HEK293 (cell line): ENCODE measurements at regions not wholly inside any gene's neighbourhood (a gene's known extent, or its start where the extent isn't known, plus 50 kb on each side); places are given as distances from the start of the nearest gene placed in this dataset.

Experiments
- CTCF ChIA-PET: fragments of 350-600 bp; formaldehyde crosslinking; extraction: SDS; loops from one replicate; lab custom pipeline; 2021; ENCODE audit warnings: antibody characterized with exemption; lab: Yijun Ruan, JAX
- POLR2A ChIA-PET: fragments of 300-600 bp; formaldehyde crosslinking; extraction: SDS; loops from one replicate; lab custom pipeline; 2020; ENCODE audit warnings: antibody characterized with exemption, inconsistent platforms; lab: Yijun Ruan, JAX
- H3K27ac ChIP-seq: fragments of 200-500 bp; sonication (Bioruptor generic); 2 replicates; pipeline ENCODE4 v1.5.1; 2014; ENCODE audit warnings: low read depth, low read length, control low read depth, inconsistent platforms; ENCODE audit errors: extremely low read depth
- H3K36me3 ChIP-seq, 2 experiments: fragments of 200-500 bp in 1 of 2; sonication (Bioruptor generic) in 1 of 2; 1 replicate in 1 of 2; 2 replicates in 1 of 2; pipeline ENCODE4 v1.5.1; 2014 to 2017; ENCODE audit warnings: inconsistent platforms in 2 of 2, low read length in 2 of 2; ENCODE audit not compliant: control insufficient read depth in 2 of 2, insufficient read depth in 1 of 2
- H3K4me1 ChIP-seq: fragments of 200-500 bp; sonication (Bioruptor generic); 2 replicates; pipeline ENCODE4 v1.5.1; 2014; ENCODE audit warnings: mild to moderate bottlenecking, low read length, inconsistent platforms; ENCODE audit not compliant: control insufficient read depth, insufficient read depth
- H3K4me3 ChIP-seq: 2 replicates; pipeline ENCODE4 v1.5.1; 2011; ENCODE audit warnings: low read depth, mild to moderate bottlenecking, control low read depth, low read length, moderate library complexity
- H3K9me3 ChIP-seq: fragments of 200-500 bp; sonication (Bioruptor generic); 2 replicates; pipeline ENCODE4 v1.5.1; 2014; ENCODE audit warnings: low read depth, low read length, inconsistent platforms; ENCODE audit not compliant: control insufficient read depth, insufficient read depth
- AEBP2 ChIP-seq: fragments of 450-650 bp; formaldehyde crosslinking; IDR thresholded peaks from 2 replicates; pipeline ENCODE4 v1.5.1; 2016; ENCODE audit warnings: missing biosample characterization, missing genetic modification characterization, borderline replicate concordance
- GLIS2 ChIP-seq: fragments of 450-650 bp; formaldehyde crosslinking; IDR thresholded peaks from 2 replicates; pipeline ENCODE4 v1.5.1; 2016; ENCODE audit warnings: missing biosample characterization, missing genetic modification characterization
- MEIS1 ChIP-seq: sonication (generic); formaldehyde crosslinking; IDR thresholded peaks from 2 replicates; pipeline ENCODE4 v1.8.1; 2022; ENCODE audit warnings: missing genetic modification reagents, mild to moderate bottlenecking, borderline replicate concordance
- PRDM1 ChIP-seq: fragments of 450-650 bp; formaldehyde crosslinking; IDR thresholded peaks from 2 replicates; pipeline ENCODE4; 2016; ENCODE audit warnings: missing biosample characterization, missing genetic modification characterization
- PRDM6 ChIP-seq: fragments of 450-650 bp; formaldehyde crosslinking; IDR thresholded peaks from 2 replicates; pipeline ENCODE4 v1.5.1; 2017; ENCODE audit warnings: missing biosample characterization, missing genetic modification characterization
- WT1 ChIP-seq: fragments of 450-650 bp; formaldehyde crosslinking; IDR thresholded peaks from 2 replicates; pipeline ENCODE4 v1.5.1; 2016; ENCODE audit warnings: missing biosample characterization, missing genetic modification characterization
- ZBTB1 ChIP-seq: fragments of 450-650 bp; formaldehyde crosslinking; IDR thresholded peaks from 2 replicates; pipeline ENCODE4 v1.5.1; 2016; ENCODE audit warnings: missing biosample characterization, missing genetic modification characterization
- ZBTB10 ChIP-seq: fragments of 450-650 bp; formaldehyde crosslinking; IDR thresholded peaks from 2 replicates; pipeline ENCODE4 v1.5.1; 2016; ENCODE audit warnings: missing biosample characterization, missing genetic modification characterization
- ZFP3 ChIP-seq: fragments of 450-650 bp; formaldehyde crosslinking; IDR thresholded peaks from 2 replicates; pipeline ENCODE4 v1.5.1; 2016; ENCODE audit warnings: low read depth, missing biosample characterization, missing genetic modification characterization
- ZNF114 ChIP-seq: fragments of 450-650 bp; formaldehyde crosslinking; IDR thresholded peaks from 2 replicates; pipeline ENCODE4 v1.5.0; 2017; ENCODE audit warnings: missing biosample characterization, missing genetic modification characterization
- ZNF133 ChIP-seq: fragments of 450-650 bp; formaldehyde crosslinking; IDR thresholded peaks from 2 replicates; pipeline ENCODE4 v1.5.1; 2016; ENCODE audit warnings: missing biosample characterization, missing genetic modification characterization
- ZNF146 ChIP-seq: fragments of 450-650 bp; formaldehyde crosslinking; IDR thresholded peaks from 2 replicates; pipeline ENCODE4 v1.5.1; 2016; ENCODE audit warnings: missing biosample characterization, missing genetic modification characterization
- ZNF148 ChIP-seq: fragments of 450-650 bp; formaldehyde crosslinking; IDR thresholded peaks from 2 replicates; pipeline ENCODE4 v1.5.0; 2017; ENCODE audit warnings: missing biosample characterization, missing genetic modification characterization, borderline replicate concordance
- ZNF157 ChIP-seq: fragments of 450-650 bp; formaldehyde crosslinking; IDR thresholded peaks from 2 replicates; pipeline ENCODE4 v1.5.1; 2016; ENCODE audit warnings: missing biosample characterization, missing genetic modification characterization
- ZNF223 ChIP-seq: fragments of 450-650 bp; formaldehyde crosslinking; IDR thresholded peaks from 2 replicates; pipeline ENCODE4 v1.5.1; 2016; ENCODE audit warnings: missing biosample characterization, missing genetic modification characterization
- ZNF23 ChIP-seq: fragments of 450-650 bp; formaldehyde crosslinking; IDR thresholded peaks from 2 replicates; pipeline ENCODE4 v1.5.1; 2016; ENCODE audit warnings: missing biosample characterization, missing genetic modification characterization, borderline replicate concordance
- ZNF311 ChIP-seq: fragments of 450-650 bp; formaldehyde crosslinking; IDR thresholded peaks from 2 replicates; pipeline ENCODE4 v1.5.1; 2017; ENCODE audit warnings: missing biosample characterization, missing genetic modification characterization, borderline replicate concordance
- ZNF394 ChIP-seq: fragments of 450-650 bp; formaldehyde crosslinking; IDR thresholded peaks from 2 replicates; pipeline ENCODE4 v1.5.1; 2016; ENCODE audit warnings: missing biosample characterization, missing genetic modification characterization, mild to moderate bottlenecking, moderate library complexity, borderline replicate concordance
- ZNF529 ChIP-seq: fragments of 450-650 bp; formaldehyde crosslinking; IDR thresholded peaks from 2 replicates; pipeline ENCODE4 v1.5.1; 2017; ENCODE audit warnings: missing genetic modification characterization, missing biosample characterization; ENCODE audit not compliant: insufficient replicate concordance
- ZNF623 ChIP-seq: fragments of 450-650 bp; formaldehyde crosslinking; IDR thresholded peaks from 2 replicates; pipeline ENCODE4 v1.5.1; 2016; ENCODE audit warnings: missing biosample characterization, missing genetic modification characterization
- ZNF747 ChIP-seq: fragments of 450-650 bp; formaldehyde crosslinking; IDR thresholded peaks from 2 replicates; pipeline ENCODE4 v1.5.1; 2016; ENCODE audit warnings: missing biosample characterization, missing genetic modification characterization
- ZNF791 ChIP-seq: fragments of 450-650 bp; formaldehyde crosslinking; IDR thresholded peaks from 2 replicates; pipeline ENCODE4 v1.5.1; 2016; ENCODE audit warnings: missing biosample characterization, missing genetic modification characterization
- ZNF837 ChIP-seq: fragments of 450-650 bp; formaldehyde crosslinking; IDR thresholded peaks from 2 replicates; pipeline ENCODE4 v1.5.1; 2016; ENCODE audit warnings: missing biosample characterization, missing genetic modification characterization
- ZSCAN23 ChIP-seq: fragments of 450-650 bp; formaldehyde crosslinking; IDR thresholded peaks from 2 replicates; pipeline ENCODE4 v1.5.1; 2016; ENCODE audit warnings: missing biosample characterization, missing genetic modification characterization

GRCh38 chr3:84755860-84756259, 202.9 kb upstream of the CADM2 start:
- Histone ChIP-seq H3K4me1 (no peaks in the 10 kb centered on the region), H3K36me3 (no peaks in the 10 kb centered on the region), H3K27ac (no peak overlapping the region), H3K9me3 (no peaks in the 10 kb centered on the region), H3K4me3 (no peak overlapping the region)
- ChIA-PET CTCF (no interaction called here), POLR2A (interaction anchor here (0.6 kb wide), 1 partner anchor 1207 kb away, joined by 3 read pairs; no protein-coding TSS in a partner anchor)
- TF ChIP-seq ZNF114 (tag by site-specific recombination) = no peak
- no peak for TF ChIP-seq WT1 (tag by site-specific recombination)
- TF ChIP-seq GLIS2 (tag by site-specific recombination) = no peak
- TF ChIP-seq MEIS1 (CRISPR knock-in tag) = no peak
- no peak for TF ChIP-seq ZNF223
- no peak for TF ChIP-seq ZNF23

- no peak for TF ChIP-seq PRDM1 (tag by site-specific recombination)
- no peak for TF ChIP-seq ZNF146
- TF ChIP-seq ZBTB1 (tag by site-specific recombination) = no peak
- no peak for TF ChIP-seq ZNF747 (tag by site-specific recombination)
- TF ChIP-seq ZNF837 (tag by site-specific recombination) = no peak
- TF ChIP-seq ZNF394 (tag by site-specific recombination) = no peak
- TF ChIP-seq PRDM6 (tag by site-specific recombination) = no peak
- Histone ChIP-seq H3K4me1 (no peaks in the 10 kb centered on the region), H3K27ac (no peak overlapping the region), H3K36me3 (no peaks in the 10 kb centered on the region), H3K4me3 (no peak overlapping the region), H3K9me3 (no peaks in the 10 kb centered on the region)
- CTCF ChIA-PET = no interaction called here
- POLR2A ChIA-PET = no interaction called here
Measured at GRCh38 chr3:84759361-84759760, 199.4 kb upstream of the CADM2 start.

- no peak for TF ChIP-seq ZNF791 (tag by site-specific recombination)
- no peak for TF ChIP-seq ZNF311 (tag by site-specific recombination)
- TF ChIP-seq ZFP3 (tag by site-specific recombination) = no peak
- TF ChIP-seq ZNF623 (tag by site-specific recombination) = no peak
- no peak for TF ChIP-seq AEBP2 (tag by site-specific recombination)
- TF ChIP-seq ZSCAN23 (tag by site-specific recombination) = no peak
- TF ChIP-seq ZNF157 = no peak
- no peak for TF ChIP-seq ZBTB10
- no peak for TF ChIP-seq ZNF133 (tag by site-specific recombination)
- no peak for TF ChIP-seq WT1 (tag by site-specific recombination)
- no peak for TF ChIP-seq ZNF529
- no peak for TF ChIP-seq ZNF148
- Histone ChIP-seq H3K27ac (no peak overlapping the region), H3K4me1 (no peaks in the 10 kb centered on the region), H3K4me3 (no peak overlapping the region), H3K9me3 (no peaks in the 10 kb centered on the region), H3K36me3 (no peaks in the 10 kb centered on the region)
- ChIA-PET CTCF (interaction anchor here (0.6 kb wide), 1 partner anchor 266 kb away, joined by 3 read pairs; no protein-coding TSS in a partner anchor), POLR2A (no interaction called here)
Measured at GRCh38 chr3:84772841-84773240, 185.9 kb upstream of the CADM2 start.
